K562 (cell line): ENCODE measurements at regions not wholly inside any gene's neighbourhood (a gene's known extent, or its start where the extent isn't known, plus 50 kb on each side); places are given as distances from the start of the nearest gene placed in this dataset.

Source experiments
- CBX2 ChIP-seq: fragments of 200-600 bp; sonication (generic); IDR thresholded peaks from one replicate; pipeline ENCODE4 v1.6.1; 2012; ENCODE audit warnings: mild to moderate bottlenecking, low read length, inconsistent platforms; ENCODE audit not compliant: insufficient read depth, poor library complexity, severe bottlenecking
- RBM39 ChIP-seq: fragments of 200-400 bp; formaldehyde crosslinking; optimal IDR thresholded peaks from 2 replicates; pipeline ENCODE3; 2018; ENCODE audit warnings: low read depth, low read length
- SOX6 ChIP-seq: fragments of 450-650 bp; IDR thresholded peaks from 2 replicates; pipeline ENCODE4 v1.6.1; 2014; ENCODE audit warnings: mild to moderate bottlenecking
- TAF15 ChIP-seq: fragments of 200-400 bp; formaldehyde crosslinking; IDR thresholded peaks from 2 replicates; pipeline ENCODE4 v1.6.1; 2017; ENCODE audit warnings: mild to moderate bottlenecking, low read depth, low read length, moderate library complexity
- ZFP30 ChIP-seq: fragments of 250-450 bp; sonication (Bioruptor Pico); IDR thresholded peaks from 2 replicates; pipeline ENCODE4 v1.8.0; 2022; ENCODE audit warnings: moderate library complexity, mild to moderate bottlenecking, inconsistent platforms, borderline replicate concordance
- ZNF146 ChIP-seq: IDR thresholded peaks from one replicate; pipeline ENCODE4 v1.6.1; 2018; ENCODE audit warnings: missing compliant biosample characterization; ENCODE audit not compliant: unreplicated experiment
- ZNF407 ChIP-seq: fragments of 450-650 bp; IDR thresholded peaks from 2 replicates; pipeline ENCODE4 v1.6.1; 2016; ENCODE audit warnings: low read depth

GRCh38 chr20:61114493-61115175 lies 137.4 kb upstream of the CDH4 start (continued):
- TF ChIP-seq ZNF407 (no peak), ZFP30 (CRISPR knock-in tag) (no peak), RBM39 (no peak), TAF15 (no peak), SOX6 (no peak), CBX2 (no peak), ZNF146 (CRISPR knock-in tag) (no peak)
